ENCODE measurements at regions not wholly inside any gene's neighbourhood (a gene's known extent, or its start where the extent isn't known, plus 50 kb on each side); places are given as distances from the start of the nearest gene placed in this dataset.

DNA sequence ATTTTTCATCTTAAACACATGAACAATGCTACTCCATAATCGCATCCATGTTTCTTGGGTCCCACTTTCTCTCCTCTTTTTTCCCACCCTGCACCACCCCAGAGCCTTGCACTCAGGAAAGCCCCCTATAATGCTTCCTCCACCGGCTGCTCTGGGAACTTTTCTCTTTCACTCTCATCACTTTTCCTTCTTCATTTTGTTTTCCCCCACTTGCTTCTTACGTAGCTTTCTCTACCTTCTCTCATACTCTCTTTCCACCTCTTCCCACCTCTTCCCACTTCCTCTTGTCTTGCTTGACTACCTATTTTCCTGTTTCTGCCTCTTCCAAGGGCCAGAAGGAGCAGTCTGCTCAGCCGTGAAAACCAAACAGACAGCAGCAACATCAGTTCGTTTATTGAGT, 229.5 kb upstream of the RHOBTB1 start:
- Mint-ChIP-seq H3K4me1 (ENCODE audit: insufficient read depth, unreplicated experiment) (no peaks in the 10 kb centered on the region), H3K36me3 (ENCODE audit: insufficient read depth, unreplicated experiment) (no peaks in the 10 kb centered on the region), H3K4me3 (ENCODE audit: unreplicated experiment) (no peak overlapping the region), H3K27me3 (ENCODE audit: insufficient read depth, unreplicated experiment) (no peaks in the 10 kb centered on the region), H3K9me3 (ENCODE audit: unreplicated experiment) (no peaks in the 10 kb centered on the region), H3K27ac (ENCODE audit: low read depth, unreplicated experiment) (no peak overlapping the region)
- DNase-seq (ENCODE audit: unreplicated experiment): no peak
- CTCF ChIA-PET: interaction anchor here (0.7 to 1.1 kb wide), 2 partner anchors 17 to 576 kb away, joined by 3 to 4 read pairs; no protein-coding TSS in a partner anchor
- POLR2A ChIA-PET: no interaction called here
- no TSS peak for BruUV-seq (replicated peaks)
- TF ChIP-seq, protein P1, sequence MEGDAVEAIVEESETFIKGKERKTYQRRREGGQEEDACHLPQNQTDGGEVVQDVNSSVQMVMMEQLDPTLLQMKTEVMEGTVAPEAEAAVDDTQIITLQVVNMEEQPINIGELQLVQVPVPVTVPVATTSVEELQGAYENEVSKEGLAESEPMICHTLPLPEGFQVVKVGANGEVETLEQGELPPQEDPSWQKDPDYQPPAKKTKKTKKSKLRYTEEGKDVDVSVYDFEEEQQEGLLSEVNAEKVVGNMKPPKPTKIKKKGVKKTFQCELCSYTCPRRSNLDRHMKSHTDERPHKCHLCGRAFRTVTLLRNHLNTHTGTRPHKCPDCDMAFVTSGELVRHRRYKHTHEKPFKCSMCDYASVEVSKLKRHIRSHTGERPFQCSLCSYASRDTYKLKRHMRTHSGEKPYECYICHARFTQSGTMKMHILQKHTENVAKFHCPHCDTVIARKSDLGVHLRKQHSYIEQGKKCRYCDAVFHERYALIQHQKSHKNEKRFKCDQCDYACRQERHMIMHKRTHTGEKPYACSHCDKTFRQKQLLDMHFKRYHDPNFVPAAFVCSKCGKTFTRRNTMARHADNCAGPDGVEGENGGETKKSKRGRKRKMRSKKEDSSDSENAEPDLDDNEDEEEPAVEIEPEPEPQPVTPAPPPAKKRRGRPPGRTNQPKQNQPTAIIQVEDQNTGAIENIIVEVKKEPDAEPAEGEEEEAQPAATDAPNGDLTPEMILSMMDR (IDR thresholded peaks at IDR 0.05; ENCODE audit: unreplicated experiment): no peak
- intact Hi-C loops (cut with micrococcal nuclease): no loop called here

DNA sequence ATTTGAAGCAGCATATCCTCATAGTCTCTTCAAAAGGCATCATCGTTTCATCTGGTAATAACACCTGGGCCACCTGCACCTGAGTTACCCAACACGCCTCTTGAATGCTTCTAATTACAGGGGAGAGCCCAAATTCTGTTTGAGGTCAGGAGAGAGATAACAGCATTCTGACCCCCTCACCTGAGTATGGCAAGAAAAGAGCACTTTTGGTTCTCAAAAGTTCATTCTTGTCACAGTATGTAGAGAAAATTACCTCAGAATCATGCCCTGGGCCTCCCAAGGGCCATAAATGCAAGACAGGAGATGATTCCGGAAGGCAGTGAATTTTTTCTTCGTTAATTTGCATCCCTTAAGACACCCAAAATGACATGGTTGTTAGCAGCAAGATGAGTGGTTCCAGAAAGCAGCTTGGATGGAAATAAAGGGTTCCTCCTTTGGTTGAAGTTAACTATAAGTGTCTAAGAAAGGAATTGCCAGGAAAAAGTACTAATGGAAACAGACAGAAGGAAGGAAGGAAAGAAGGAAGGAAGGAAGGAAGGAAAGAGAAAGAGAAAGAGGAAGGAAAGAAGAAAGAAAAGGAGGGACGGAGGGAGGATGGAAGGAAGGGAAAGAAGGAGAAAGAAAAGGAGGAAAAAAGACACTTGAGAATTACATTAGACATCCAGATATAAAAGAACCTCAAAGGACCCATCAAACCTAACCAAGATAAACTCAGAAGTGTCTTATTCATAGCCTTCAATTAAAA, 228.4 kb upstream of the RHOBTB1 start:
- no peak for DNase-seq (ENCODE audit: unreplicated experiment)
- Mint-ChIP-seq H3K27me3 (ENCODE audit: insufficient read depth, unreplicated experiment) (no peaks in the 10 kb centered on the region), H3K36me3 (ENCODE audit: insufficient read depth, unreplicated experiment) (no peaks in the 10 kb centered on the region), H3K4me3 (ENCODE audit: unreplicated experiment) (no peak overlapping the region), H3K27ac (ENCODE audit: low read depth, unreplicated experiment) (no peak overlapping the region), H3K9me3 (ENCODE audit: unreplicated experiment) (peaks cover 9% of the 10 kb centered on the region), H3K4me1 (ENCODE audit: insufficient read depth, unreplicated experiment) (no peaks in the 10 kb centered on the region)
- BruUV-seq (replicated peaks): no TSS peak
- CTCF ChIA-PET: no interaction called here
- POLR2A ChIA-PET: no interaction called here
- TF ChIP-seq, protein P1 (IDR thresholded peaks at IDR 0.05; ENCODE audit: unreplicated experiment): no peak
- intact Hi-C loops (cut with micrococcal nuclease): no loop called here

DNA sequence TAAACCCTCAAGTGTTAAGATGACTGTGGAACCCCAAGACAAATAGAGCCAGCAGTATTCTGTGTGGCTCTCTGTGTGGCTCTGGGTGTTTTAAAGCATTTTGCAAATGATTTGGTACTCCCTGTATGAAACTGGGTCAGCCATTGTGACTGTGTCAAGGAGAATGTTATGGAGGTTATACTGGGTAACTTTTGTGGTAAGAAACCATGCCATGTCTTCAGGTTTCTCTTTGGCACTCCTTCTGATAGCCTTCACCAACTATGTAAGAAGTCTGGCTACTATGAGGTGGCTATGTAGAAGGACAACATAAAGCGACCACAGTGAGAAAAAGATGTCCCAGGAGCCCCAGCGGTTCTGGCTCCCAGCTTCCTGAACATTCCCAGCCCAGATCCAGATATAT, 226.6 kb upstream of the RHOBTB1 start:
- Mint-ChIP-seq H3K4me1 (ENCODE audit: insufficient read depth, unreplicated experiment) (no peaks in the 10 kb centered on the region), H3K27ac (ENCODE audit: low read depth, unreplicated experiment) (no peak overlapping the region), H3K9me3 (ENCODE audit: unreplicated experiment) (peaks cover 9% of the 10 kb centered on the region), H3K27me3 (ENCODE audit: insufficient read depth, unreplicated experiment) (no peaks in the 10 kb centered on the region), H3K36me3 (ENCODE audit: insufficient read depth, unreplicated experiment) (no peaks in the 10 kb centered on the region), H3K4me3 (ENCODE audit: unreplicated experiment) (no peak overlapping the region)
- no peak for DNase-seq (ENCODE audit: unreplicated experiment)
- ChIA-PET POLR2A (no interaction called here), CTCF (interaction anchor here (1.4 kb wide), 1 partner anchor 20 kb away, joined by 5 read pairs; no protein-coding TSS in a partner anchor)
- BruUV-seq (replicated peaks): no TSS peak
- intact Hi-C loops (cut with micrococcal nuclease): no loop called here
- TF ChIP-seq, protein P1 (IDR thresholded peaks at IDR 0.05; ENCODE audit: unreplicated experiment): no peak

DNA sequence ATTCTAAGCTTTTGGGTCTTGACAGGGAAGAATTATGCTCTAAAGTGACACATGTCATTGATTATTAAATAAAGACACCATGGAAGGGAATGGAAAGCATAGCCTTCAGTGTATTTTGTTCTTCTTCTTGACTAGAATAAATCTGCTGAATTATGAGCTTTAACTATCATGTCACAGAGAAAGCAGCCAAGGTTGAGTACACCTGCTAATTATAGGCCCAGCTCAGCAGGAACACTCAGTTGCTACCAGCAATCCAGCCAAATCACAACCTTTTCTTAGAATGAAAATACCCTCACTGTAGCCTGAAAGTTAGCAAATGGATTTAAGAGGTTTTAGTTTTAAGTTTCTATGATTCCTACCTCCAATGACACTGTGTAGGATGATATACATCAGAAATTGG, 225.3 kb upstream of the RHOBTB1 start:
- DNase-seq (ENCODE audit: unreplicated experiment): no peak
- BruUV-seq (replicated peaks): no TSS peak
- Mint-ChIP-seq H3K27me3 (ENCODE audit: insufficient read depth, unreplicated experiment) (no peaks in the 10 kb centered on the region), H3K27ac (ENCODE audit: low read depth, unreplicated experiment) (no peak overlapping the region), H3K4me1 (ENCODE audit: insufficient read depth, unreplicated experiment) (peaks cover 7% of the 10 kb centered on the region), H3K36me3 (ENCODE audit: insufficient read depth, unreplicated experiment) (no peaks in the 10 kb centered on the region), H3K9me3 (ENCODE audit: unreplicated experiment) (peaks cover 9% of the 10 kb centered on the region), H3K4me3 (ENCODE audit: unreplicated experiment) (no peak overlapping the region)
- ChIA-PET CTCF (interaction anchor here (0.6 to 0.8 kb wide), 3 partner anchors 24 to 650 kb away, joined by 3 to 6 read pairs (median 3); no protein-coding TSS in a partner anchor), POLR2A (no interaction called here)
- intact Hi-C loops (cut with micrococcal nuclease): no loop called here
- TF ChIP-seq, protein P1 (IDR thresholded peaks at IDR 0.05; ENCODE audit: unreplicated experiment): no peak
